ENCODE measurements at regions not wholly inside any gene's neighbourhood (a gene's known extent, or its start where the extent isn't known, plus 50 kb on each side); places are given as distances from the start of the nearest gene placed in this dataset.

- TF ChIP-seq USF1 (IDR thresholded peaks at IDR 0.05; ENCODE audit: borderline replicate concordance, low read depth) (no peak), NRF1 (IDR thresholded peaks at IDR 0.05; ENCODE audit: low read depth, low read length) (no peak), FOXM1 (IDR thresholded peaks at IDR 0.05; ENCODE audit: low read depth) (no peak), RFX5 (IDR thresholded peaks at IDR 0.05; ENCODE audit: low read length) (no peak), IRF3 (IDR thresholded peaks at IDR 0.05; ENCODE audit: low read depth, low read length) (no peak), FOXJ3 (CRISPR knock-in tag; IDR thresholded peaks at IDR 0.05) (no peak)
Observed at GRCh38 chr6:90369651-90370050, 73.0 kb upstream of the BACH2 start (continued).

- POLR2A ChIA-PET: no interaction called here
- H2AFZ ChIP-seq (ENCODE audit: low read depth): no peak overlapping the region
- no peak for DNase-seq
- TF ChIP-seq SIN3A (IDR thresholded peaks at IDR 0.05; ENCODE audit: borderline replicate concordance, low read depth, low read length) (peak; percentile 96), PBX3 (IDR thresholded peaks at IDR 0.05) (peak; percentile 87), REST (IDR thresholded peaks at IDR 0.05; ENCODE audit: low read depth, low read length) (peak; percentile 64; the same call in 1 of the 2 replicates), JUND (IDR thresholded peaks at IDR 0.05) (peak; percentile 99), MXI1 (IDR thresholded peaks at IDR 0.05; ENCODE audit: low read depth, low read length) (no peak), FOSL2 (IDR thresholded peaks at IDR 0.05; ENCODE audit: borderline replicate concordance, low read depth) (peak; percentile 100), ELF1 (IDR thresholded peaks at IDR 0.05) (peak; percentile 22; the same call in 1 of the 2 replicates), MEF2A (IDR thresholded peaks at IDR 0.05; ENCODE audit: borderline replicate concordance, low read depth) (peak; percentile 76; the same call in 1 of the 2 replicates), MAX (IDR thresholded peaks at IDR 0.05; ENCODE audit: low read depth) (peak; percentile 89), TCF12 (IDR thresholded peaks at IDR 0.05) (peak; percentile 95), TEAD4 (IDR thresholded peaks at IDR 0.05; ENCODE audit: borderline replicate concordance, insufficient read depth) (peak; percentile 97), NFIC (IDR thresholded peaks at IDR 0.05; ENCODE audit: borderline replicate concordance) (peak; percentile 98), FOXJ3 (CRISPR knock-in tag; IDR thresholded peaks at IDR 0.05) (no peak), SMC3 (IDR thresholded peaks at IDR 0.05; ENCODE audit: low read depth, low read length) (no peak), CHD2 (IDR thresholded peaks at IDR 0.05; ENCODE audit: low read length, partially characterized antibody) (no peak), USF1 (IDR thresholded peaks at IDR 0.05; ENCODE audit: borderline replicate concordance, low read depth) (peak; percentile 15; the same call in 1 of the 2 replicates), ZBTB33 (IDR thresholded peaks at IDR 0.05; ENCODE audit: borderline replicate concordance, low read depth) (peak; percentile 77; the same call in 1 of the 2 replicates)
Observed at GRCh38 chr6:90369024-90369519, 72.4 kb upstream of the BACH2 start.

More at GRCh38 chr6:90369024-90369519, 72.4 kb upstream of the BACH2 start:
- 12% methylated on average over 9 of the region's 9 CpGs for WGBS (ENCODE audit: low lambda C conversion rate)
- no peaks in the 10 kb centered on the region for H3K36me3 ChIP-seq (replicated peaks in 1 of 2; ENCODE audit: control insufficient read depth in 1 of 2, insufficient read depth in 2 of 2, low read length in 1 of 2)
- CTCF ChIA-PET: interaction anchor here (2.8 kb wide), 1 partner anchor 24 kb away, joined by 11 read pairs; no protein-coding TSS in a partner anchor
- H3K9me2 ChIP-seq: no peaks in the 10 kb centered on the region
- H3K4me1 ChIP-seq (ENCODE audit: control insufficient read depth in 1 of 2, insufficient read depth in 2 of 2, low read depth in 1 of 2, low read length in 1 of 2): peaks cover 2 to 4% of the 10 kb centered on the region in 2 experiments; a peak in 3 of 4 replicates
- peaks cover 15% of the 10 kb centered on the region for H3F3A ChIP-seq (replicated peaks; ENCODE audit: insufficient read depth)
- no peaks in the 10 kb centered on the region for H3K79me2 ChIP-seq (ENCODE audit: insufficient read depth)
- peak overlapping the region; percentile 39 to 93; a peak in 3 of 4 replicates for H3K27ac ChIP-seq (ENCODE audit: low read depth in 2 of 2, low read length in 1 of 2)
- 0 out of 4 replicates have a peak overlapping the region, but pooled peaks of 1 of the 2 experiments have one; percentile 10 for H3K4me3 ChIP-seq (ENCODE audit: low read depth in 2 of 2, low read length in 1 of 2)
- no peaks in the 10 kb centered on the region for H3K9me3 ChIP-seq
- peak overlapping the region; percentile 52 for H3K4me2 ChIP-seq
- H4K20me1 ChIP-seq (ENCODE audit: insufficient read depth): no peaks in the 10 kb centered on the region
- H3K9ac ChIP-seq: peak overlapping the region; percentile 49; the same call in 1 of the 2 replicates
- H3K27me3 ChIP-seq (ENCODE audit: insufficient read depth): no peaks in the 10 kb centered on the region
